ENCODE measurements at regions not wholly inside any gene's neighbourhood (a gene's known extent, or its start where the extent isn't known, plus 50 kb on each side); places are given as distances from the start of the nearest gene placed in this dataset.

DNA sequence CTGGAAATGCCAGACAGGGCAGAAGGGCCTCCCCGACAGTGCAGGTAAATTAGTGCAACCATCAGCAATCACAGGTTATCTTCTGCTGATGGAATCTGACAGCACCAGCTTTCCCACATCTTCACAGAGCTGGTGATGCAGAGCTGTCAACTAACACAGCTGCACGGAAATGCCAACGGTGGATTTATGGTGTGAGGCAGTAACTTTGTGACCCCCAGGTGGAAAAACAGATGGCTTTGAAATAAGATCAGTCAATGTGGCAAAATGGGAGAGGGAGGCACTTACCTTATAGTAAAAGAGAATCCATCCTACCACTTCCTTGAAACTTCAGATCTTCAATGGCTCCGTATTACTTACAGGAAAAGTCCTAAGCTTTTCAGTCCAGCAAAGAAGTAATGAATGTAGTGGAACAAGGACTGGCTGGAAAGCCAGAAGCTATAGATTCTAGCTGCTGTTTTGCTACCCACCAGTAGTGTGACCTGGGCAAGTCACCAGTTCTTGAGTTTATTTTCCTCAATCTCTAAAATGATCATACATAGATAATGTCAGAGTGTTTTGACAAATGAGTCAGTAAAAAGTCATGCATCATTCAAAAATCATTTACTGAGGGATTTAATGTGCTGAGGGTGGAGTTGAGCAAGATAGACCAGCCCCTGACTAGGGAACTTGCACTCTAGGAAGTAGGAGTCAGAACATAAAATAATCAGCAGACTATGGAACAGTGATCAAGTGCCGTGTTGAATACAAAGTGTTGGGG, 245.7 kb upstream of the JUN start:
- Histone ChIP-seq H3K27ac (no peak overlapping the region), H3K36me3 (no peaks in the 10 kb centered on the region), H3K4me3 (ENCODE audit: low read depth, low read length) (no peak overlapping the region), H3K27me3 (ENCODE audit: insufficient read depth, low read depth, severe bottlenecking) (no peaks in the 10 kb centered on the region), H3K9me3 (ENCODE audit: severe bottlenecking) (no peaks in the 10 kb centered on the region)
- TF ChIP-seq, protein P1, sequence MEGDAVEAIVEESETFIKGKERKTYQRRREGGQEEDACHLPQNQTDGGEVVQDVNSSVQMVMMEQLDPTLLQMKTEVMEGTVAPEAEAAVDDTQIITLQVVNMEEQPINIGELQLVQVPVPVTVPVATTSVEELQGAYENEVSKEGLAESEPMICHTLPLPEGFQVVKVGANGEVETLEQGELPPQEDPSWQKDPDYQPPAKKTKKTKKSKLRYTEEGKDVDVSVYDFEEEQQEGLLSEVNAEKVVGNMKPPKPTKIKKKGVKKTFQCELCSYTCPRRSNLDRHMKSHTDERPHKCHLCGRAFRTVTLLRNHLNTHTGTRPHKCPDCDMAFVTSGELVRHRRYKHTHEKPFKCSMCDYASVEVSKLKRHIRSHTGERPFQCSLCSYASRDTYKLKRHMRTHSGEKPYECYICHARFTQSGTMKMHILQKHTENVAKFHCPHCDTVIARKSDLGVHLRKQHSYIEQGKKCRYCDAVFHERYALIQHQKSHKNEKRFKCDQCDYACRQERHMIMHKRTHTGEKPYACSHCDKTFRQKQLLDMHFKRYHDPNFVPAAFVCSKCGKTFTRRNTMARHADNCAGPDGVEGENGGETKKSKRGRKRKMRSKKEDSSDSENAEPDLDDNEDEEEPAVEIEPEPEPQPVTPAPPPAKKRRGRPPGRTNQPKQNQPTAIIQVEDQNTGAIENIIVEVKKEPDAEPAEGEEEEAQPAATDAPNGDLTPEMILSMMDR (IDR thresholded peaks at IDR 0.05; ENCODE audit: low read depth, low read length) = no peak
- no peak for DNase-seq

DNA sequence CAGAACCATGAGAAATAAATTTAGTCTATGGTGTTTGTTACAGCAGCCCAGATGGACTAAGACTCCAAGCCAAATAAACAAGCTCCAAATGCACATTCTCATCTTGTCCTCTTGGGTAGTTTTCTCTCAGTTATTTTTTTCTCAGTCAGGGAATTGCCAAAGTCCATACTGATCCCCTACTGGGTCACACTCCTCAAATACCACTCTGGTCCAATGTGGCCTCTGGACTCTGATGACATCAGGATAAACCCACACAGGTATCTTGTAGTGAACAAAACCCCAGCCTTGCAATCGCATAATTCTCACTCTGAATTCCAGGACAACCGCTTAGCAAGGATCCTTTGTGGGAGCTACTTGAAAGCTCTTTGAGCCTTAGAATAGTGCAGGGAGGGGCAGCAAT, 248.4 kb upstream of the JUN start:
- H3K9me3 ChIP-seq (ENCODE audit: severe bottlenecking) = no peaks in the 10 kb centered on the region
- no peak overlapping the region for H3K27ac ChIP-seq
- no peaks in the 10 kb centered on the region for H3K36me3 ChIP-seq
- TF ChIP-seq, protein P1 (IDR thresholded peaks at IDR 0.05; ENCODE audit: low read depth, low read length) = no peak
- DNase-seq = no peak
- H3K4me3 ChIP-seq (ENCODE audit: low read depth, low read length) = no peak overlapping the region
- no peaks in the 10 kb centered on the region for H3K27me3 ChIP-seq (ENCODE audit: insufficient read depth, low read depth, severe bottlenecking)

DNA sequence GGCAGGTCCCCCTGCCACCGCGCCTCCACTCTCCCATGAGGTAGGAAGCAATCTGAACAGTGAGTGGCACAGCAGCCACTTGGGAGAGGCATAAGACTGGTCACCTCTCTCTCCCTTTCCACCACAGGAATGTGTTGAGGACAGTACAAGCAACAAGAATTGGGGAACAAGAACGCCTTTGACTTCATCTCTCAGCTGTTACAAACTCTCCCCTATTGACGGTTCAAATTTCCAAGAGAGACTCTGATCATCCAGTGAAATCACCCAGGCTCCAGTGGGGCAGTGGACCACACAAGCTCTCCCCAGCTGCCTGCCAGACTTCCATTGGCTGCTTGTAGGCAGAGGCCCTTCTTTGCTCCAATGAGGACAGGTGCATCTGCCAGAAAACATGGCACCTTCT, 249.9 kb upstream of the JUN start:
- Histone ChIP-seq H3K4me3 (ENCODE audit: low read depth, low read length) (no peak overlapping the region), H3K36me3 (no peaks in the 10 kb centered on the region), H3K27me3 (ENCODE audit: insufficient read depth, low read depth, severe bottlenecking) (no peaks in the 10 kb centered on the region), H3K9me3 (ENCODE audit: severe bottlenecking) (no peaks in the 10 kb centered on the region), H3K27ac (no peak overlapping the region)
- DNase-seq = no peak
- TF ChIP-seq, protein P1 (IDR thresholded peaks at IDR 0.05; ENCODE audit: low read depth, low read length) = no peak

DNA sequence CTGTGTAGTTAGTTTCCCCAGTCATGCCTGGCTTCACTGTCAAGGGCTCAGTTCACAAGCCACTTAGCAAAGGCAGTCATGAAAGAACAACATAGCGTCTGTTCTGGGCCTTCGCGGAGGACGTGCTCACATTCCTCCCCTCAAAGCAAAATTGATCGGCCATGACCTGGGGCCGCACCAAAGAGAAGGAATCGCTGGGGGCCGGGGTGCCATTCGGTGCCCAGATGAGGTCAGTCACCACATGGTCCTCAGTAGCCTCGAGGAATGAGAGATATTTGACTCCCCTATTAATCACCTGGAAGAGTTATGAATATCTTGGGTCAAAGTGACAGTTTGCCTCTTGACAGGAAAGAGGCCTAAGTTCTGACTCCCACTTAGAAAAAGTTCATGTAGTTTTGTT, 251.1 kb upstream of the JUN start:
- H3K9me3 ChIP-seq (ENCODE audit: severe bottlenecking) = no peaks in the 10 kb centered on the region
- DNase-seq = no peak
- H3K36me3 ChIP-seq = no peaks in the 10 kb centered on the region
- H3K27ac ChIP-seq = no peak overlapping the region
- TF ChIP-seq, protein P1 (IDR thresholded peaks at IDR 0.05; ENCODE audit: low read depth, low read length) = no peak
- H3K4me3 ChIP-seq (ENCODE audit: low read depth, low read length) = no peak overlapping the region
- no peaks in the 10 kb centered on the region for H3K27me3 ChIP-seq (ENCODE audit: insufficient read depth, low read depth, severe bottlenecking)

DNA sequence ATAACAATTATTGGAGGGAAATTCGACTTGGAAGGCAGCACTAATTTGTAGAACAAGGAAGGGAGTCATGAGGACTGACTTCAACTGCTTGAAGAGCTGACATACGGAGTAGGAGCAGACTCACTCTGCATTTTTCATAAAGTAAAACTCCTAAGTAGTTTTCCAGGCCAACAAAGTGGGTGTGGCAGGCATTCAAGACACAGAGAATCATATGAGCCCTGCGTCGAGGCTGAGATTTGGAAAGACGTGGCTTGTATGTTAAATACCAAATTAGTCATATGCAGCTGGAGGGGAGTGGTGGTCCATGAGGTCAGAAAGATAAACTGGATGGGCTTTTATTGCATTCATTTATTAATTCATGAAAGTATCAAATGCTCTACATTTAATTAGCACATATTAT, 255.7 kb upstream of the JUN start:
- H3K36me3 ChIP-seq = no peaks in the 10 kb centered on the region
- no peak overlapping the region for H3K27ac ChIP-seq
- no peaks in the 10 kb centered on the region for H3K9me3 ChIP-seq (ENCODE audit: severe bottlenecking)
- no peak for DNase-seq
- no peak overlapping the region for H3K4me3 ChIP-seq (ENCODE audit: low read depth, low read length)
- TF ChIP-seq, protein P1 (IDR thresholded peaks at IDR 0.05; ENCODE audit: low read depth, low read length) = no peak
- H3K27me3 ChIP-seq (ENCODE audit: insufficient read depth, low read depth, severe bottlenecking) = no peaks in the 10 kb centered on the region

DNA sequence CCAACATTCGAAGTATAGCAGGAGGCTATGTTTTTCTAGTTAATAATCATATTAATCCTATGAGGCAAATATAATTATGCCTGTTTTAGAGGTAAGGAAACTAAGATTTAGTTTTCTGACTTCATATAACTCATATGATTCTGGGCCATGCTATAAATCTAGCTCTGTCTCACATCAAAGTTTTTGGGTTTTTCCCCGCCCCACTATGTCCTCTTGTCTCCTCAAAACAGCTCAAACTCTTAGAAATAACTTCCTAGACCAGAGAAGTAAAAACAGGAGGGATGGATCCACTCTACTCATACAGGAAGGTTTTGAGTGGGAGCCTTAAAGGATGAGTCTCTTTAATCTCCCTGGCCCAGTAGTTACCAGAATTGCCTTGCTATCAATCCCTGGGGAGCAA, 256.4 kb upstream of the FGGY start:
- Histone ChIP-seq H3K27ac (no peak overlapping the region), H3K27me3 (ENCODE audit: insufficient read depth, low read depth, severe bottlenecking) (no peaks in the 10 kb centered on the region), H3K36me3 (no peaks in the 10 kb centered on the region), H3K4me3 (ENCODE audit: low read depth, low read length) (no peak overlapping the region), H3K9me3 (ENCODE audit: severe bottlenecking) (no peaks in the 10 kb centered on the region)
- no peak for DNase-seq
- TF ChIP-seq, protein P1 (IDR thresholded peaks at IDR 0.05; ENCODE audit: low read depth, low read length) = no peak
